ENCODE measurements at regions not wholly inside any gene's neighbourhood (a gene's known extent, or its start where the extent isn't known, plus 50 kb on each side); places are given as distances from the start of the nearest gene placed in this dataset.
A peak's percentile ranks its signal among the peaks of the same experiment; 100 is the strongest.

GRCh38 chr13:22106058-22106457 is 435.2 kb downstream of the FGF9 start:
- no peak for DNase-seq (ENCODE audit: low read depth)
- H3K4me3 ChIP-seq (ENCODE audit: low read depth, low read length): no peak overlapping the region
- TF ChIP-seq CTCF (IDR thresholded peaks at IDR 0.05; ENCODE audit: control insufficient read depth, extremely low read depth, insufficient read depth): no peak

- no peak for TF ChIP-seq CTCF (IDR thresholded peaks at IDR 0.05; ENCODE audit: control insufficient read depth, extremely low read depth, insufficient read depth)
- DNase-seq (ENCODE audit: low read depth): peak; percentile 94
Measured at GRCh38 chr13:22107549-22107948, 436.7 kb downstream of the FGF9 start.

GRCh38 chr13:22108283-22108942 is 437.5 kb downstream of the FGF9 start:
- TF ChIP-seq CTCF (IDR thresholded peaks at IDR 0.05; ENCODE audit: control insufficient read depth, extremely low read depth, insufficient read depth): no peak
- no peak overlapping the region for H3K4me3 ChIP-seq (ENCODE audit: low read depth, low read length)
- DNase-seq (ENCODE audit: low read depth): no peak

More at GRCh38 chr13:22107549-22107948, 436.7 kb downstream of the FGF9 start:
- H3K4me3 ChIP-seq (ENCODE audit: low read depth, low read length): no peak overlapping the region

GRCh38 chr13:22108979-22109378 is 438.1 kb downstream of the FGF9 start:
- TF ChIP-seq CTCF (IDR thresholded peaks at IDR 0.05; ENCODE audit: control insufficient read depth, extremely low read depth, insufficient read depth): no peak
- no peak overlapping the region for H3K4me3 ChIP-seq (ENCODE audit: low read depth, low read length)
- DNase-seq (ENCODE audit: low read depth): no peak

- no peak overlapping the region for H3K4me3 ChIP-seq (ENCODE audit: low read depth, low read length)
- no peak for DNase-seq (ENCODE audit: low read depth)
- no peak for TF ChIP-seq CTCF (IDR thresholded peaks at IDR 0.05; ENCODE audit: control insufficient read depth, extremely low read depth, insufficient read depth)
Measured at GRCh38 chr13:22110368-22110767, 439.5 kb downstream of the FGF9 start.

GRCh38 chr13:22111152-22111783 is 440.4 kb downstream of the FGF9 start:
- DNase-seq (ENCODE audit: low read depth): no peak
- no peak for TF ChIP-seq CTCF (IDR thresholded peaks at IDR 0.05; ENCODE audit: control insufficient read depth, extremely low read depth, insufficient read depth)
- no peak overlapping the region for H3K4me3 ChIP-seq (ENCODE audit: low read depth, low read length)

- H3K4me3 ChIP-seq (ENCODE audit: low read depth, low read length): no peak overlapping the region
- DNase-seq (ENCODE audit: low read depth): no peak
- TF ChIP-seq CTCF (IDR thresholded peaks at IDR 0.05; ENCODE audit: control insufficient read depth, extremely low read depth, insufficient read depth): no peak
Measured at GRCh38 chr13:22111961-22112360, 441.1 kb downstream of the FGF9 start.
